Prostate gland (tissue), 2 donors: ENCODE measurements at regions not wholly inside any gene's neighbourhood (a gene's known extent, or its start where the extent isn't known, plus 50 kb on each side); places are given as distances from the start of the nearest gene placed in this dataset.

Experiments used
- CTCF ChIP-seq, 4 experiments: fragments of 200-600 bp in 2 of 4; fragments of 450-650 bp in 2 of 4; sonication (generic) in 2 of 4; IDR thresholded peaks; 1 replicate in 3 of 4; 2 replicates in 1 of 4; pipeline ENCODE4 v1.5.1; 2016 to 2019; ENCODE audit warnings: antibody characterized with exemption in 4 of 4, mild to moderate bottlenecking in 2 of 4, moderate library complexity in 2 of 4
- POLR2A ChIP-seq: fragments of 450-650 bp; IDR thresholded peaks from one replicate; pipeline ENCODE4 v1.6.1; 2016; ENCODE audit warnings: antibody characterized with exemption, mild to moderate bottlenecking

GRCh38 chr3:63050548-63051177 lies 175.4 kb upstream of the CADPS start:
- TF ChIP-seq POLR2A (no peak), CTCF (IDR thresholded peaks at IDR 0.05) (no peak)
